ENCODE measurements at regions not wholly inside any gene's neighbourhood (a gene's known extent, or its start where the extent isn't known, plus 50 kb on each side); places are given as distances from the start of the nearest gene placed in this dataset.

GRCh38 chr18:60976976-60977375, 356.3 kb upstream of the CDH20 start:
- TF ChIP-seq CTCF (IDR thresholded peaks at IDR 0.05; ENCODE audit: low read length) (no peak), EZH2 (IDR thresholded peaks at IDR 0.05; ENCODE audit: borderline replicate concordance, low read length) (no peak)

Data from OCI-LY1 (cell line).